K562 (cell line): ENCODE measurements at regions not wholly inside any gene's neighbourhood (a gene's known extent, or its start where the extent isn't known, plus 50 kb on each side); places are given as distances from the start of the nearest gene placed in this dataset.

Experiments
- ATAC-seq: fragments of 200-7000 bp; cut with Tn5 transposase; 3 replicates; pipeline ENCODE4 v1.9.1; 2020; ENCODE audit warnings: moderate library complexity
- BruUV-seq: library from RNA; stranded (reverse); fragments of 400-500 nt; replicated peaks from 2 replicates; lab custom pipeline; 2021; lab: Mats Ljungman, UMichigan
- CTCF ChIA-PET: fragments of 300-600 bp; formaldehyde crosslinking; extraction: SDS; loops from one replicate; lab custom pipeline; 2021; ENCODE audit warnings: low intra/inter-chr PET ratio; lab: Yijun Ruan, JAX
- POLR2A ChIA-PET: fragments of 300-600, 350-650 bp; sonication (Branson Sonifier 250); formaldehyde crosslinking; extraction: SDS; loops from one replicate; lab custom pipeline; 2021; ENCODE audit warnings: antibody characterized with exemption, inconsistent platforms; lab: Yijun Ruan, JAX
- DNase-seq, 4 experiments: peaks; one replicate each; pipeline versions ENCODE4 v3.0.0 to v3.0.0-alpha.2; 2011 to 2018; ENCODE audit warnings: low spot score in 3 of 4, mixed read lengths in 3 of 4; ENCODE audit errors: extremely low read depth in 1 of 4
- FAIRE-seq: peaks from 2 replicates; lab custom pipeline; 2011; peaks lifted over from hg19 to GRCh38; lab: Jason Lieb, UNC
- H2AFZ ChIP-seq: 2 replicates; pipeline ENCODE4 v1.6.0; 2011; ENCODE audit warnings: low read depth, low read length, control low read depth, inconsistent platforms
- H3K27ac ChIP-seq: fragments of 200-600 bp; 3 replicates; pipeline ENCODE4 v1.8.0; 2011; ENCODE audit warnings: low read depth, mild to moderate bottlenecking, control low read depth, inconsistent platforms, low read length, moderate library complexity, mixed read lengths; ENCODE audit errors: extremely low read depth
- H3K27me3 ChIP-seq, 2 experiments: fragments of 300-600 bp in 1 of 2; 2 replicates in 1 of 2; 3 replicates in 1 of 2; pipeline versions ENCODE4 v1.6.0 to v1.8.0; 2011; ENCODE audit warnings: inconsistent platforms in 2 of 2, low read length in 2 of 2, mild to moderate bottlenecking in 1 of 2, mixed read lengths in 1 of 2, moderate library complexity in 1 of 2; ENCODE audit not compliant: control insufficient read depth in 2 of 2, insufficient read depth in 2 of 2
- H3K36me3 ChIP-seq: fragments of 300-600 bp; 3 replicates; pipeline ENCODE4 v1.8.0; 2011; ENCODE audit warnings: mild to moderate bottlenecking, low read length, inconsistent platforms; ENCODE audit not compliant: control insufficient read depth, insufficient read depth
- H3K4me1 ChIP-seq, 2 experiments: fragments of 200-600 bp in 1 of 2; replicated peaks in 1 of 2; 2 replicates in 1 of 2; 3 replicates in 1 of 2; pipeline versions ENCODE4 v1.5.1 to v1.8.0; 2011; ENCODE audit warnings: inconsistent platforms in 2 of 2, low read length in 2 of 2, mild to moderate bottlenecking in 1 of 2, mixed read lengths in 1 of 2, moderate library complexity in 1 of 2; ENCODE audit not compliant: control insufficient read depth in 2 of 2, insufficient read depth in 2 of 2
- H3K4me2 ChIP-seq: 2 replicates; pipeline ENCODE4 v1.6.1; 2011; ENCODE audit warnings: low read length, control low read depth, inconsistent platforms, mixed read lengths; ENCODE audit not compliant: insufficient read depth
- H3K4me3 ChIP-seq: fragments of 200-600 bp; sonication (generic), shearing (Covaris generic); 2 replicates; pipeline ENCODE4 v1.5.1; 2016; ENCODE audit warnings: control low read depth, inconsistent platforms
- H3K79me2 ChIP-seq: fragments of 200-600 bp; 3 replicates; pipeline ENCODE4 v1.8.0; 2011; ENCODE audit warnings: low read length, inconsistent platforms; ENCODE audit not compliant: control insufficient read depth, insufficient read depth
- H3K9ac ChIP-seq, 2 experiments: 2 replicates each; pipeline versions ENCODE4 v1.6.0 to v1.6.1; 2011; ENCODE audit warnings: low read depth in 2 of 2, low read length in 2 of 2, control low read depth in 1 of 2, inconsistent platforms in 1 of 2, mild to moderate bottlenecking in 1 of 2, mixed read lengths in 1 of 2; ENCODE audit not compliant: insufficient read depth in 1 of 2
- H3K9me1 ChIP-seq: one replicate; pipeline ENCODE4 v1.6.0; 2011; ENCODE audit warnings: inconsistent platforms, mild to moderate bottlenecking, low read length, moderate library complexity; ENCODE audit not compliant: control insufficient read depth, insufficient read depth
- H3K9me3 ChIP-seq: replicated peaks from 2 replicates; pipeline ENCODE4 v1.5.1; 2011; ENCODE audit warnings: low read depth, low read length, inconsistent platforms; ENCODE audit not compliant: control insufficient read depth, insufficient read depth
- H4K20me1 ChIP-seq: replicated peaks from 2 replicates; pipeline ENCODE4 v1.6.1; 2011; ENCODE audit warnings: low read length, inconsistent platforms, mixed read lengths; ENCODE audit not compliant: control insufficient read depth, insufficient read depth
- ARID1B ChIP-seq: fragments of 450-650 bp; IDR thresholded peaks from 2 replicates; pipeline ENCODE4 v1.6.1; 2016; ENCODE audit warnings: antibody characterized with exemption, mild to moderate bottlenecking, inconsistent platforms
- BRF1 ChIP-seq: IDR thresholded peaks from 3 replicates; pipeline ENCODE4 v1.6.1; 2011; ENCODE audit warnings: borderline replicate concordance, mild to moderate bottlenecking; ENCODE audit not compliant: insufficient read length; ENCODE audit errors: extremely low read depth
- CBFA2T2 ChIP-seq: fragments of 450-650 bp; conservative IDR thresholded peaks from 2 replicates; pipeline ENCODE4 v1.6.1; 2017; ENCODE audit warnings: mild to moderate bottlenecking
- KLF10 ChIP-seq: fragments of 250-450 bp; sonication (Bioruptor Pico); IDR thresholded peaks from 2 replicates; pipeline ENCODE4 v1.6.1; 2021; ENCODE audit warnings: matching md5 sums
- MTF1 ChIP-seq: fragments of 250-450 bp; sonication (Bioruptor Pico); IDR thresholded peaks from 2 replicates; pipeline ENCODE4 v1.9.0; 2021; ENCODE audit warnings: moderate library complexity, mild to moderate bottlenecking, inconsistent platforms, borderline replicate concordance
- MYC ChIP-seq, 2 experiments: fragments of 250-450 bp in 1 of 2; sonication (Bioruptor Pico) in 1 of 2; IDR thresholded peaks; 2 replicates each; pipeline versions ENCODE4 v1.5.1 to v1.6.1; 2012 to 2021; ENCODE audit warnings: low read depth in 2 of 2, borderline replicate concordance in 1 of 2, improper control_type of control experiment in 1 of 2, low read length in 1 of 2, mild to moderate bottlenecking in 1 of 2, moderate library complexity in 1 of 2
- RREB1 ChIP-seq: fragments of 250-450 bp; sonication (Bioruptor Pico); IDR thresholded peaks from 2 replicates; pipeline ENCODE4 v1.4.0; 2020
- SIN3A ChIP-seq, 2 experiments: fragments of 150-350 bp in 1 of 2; IDR thresholded peaks; 2 replicates each; pipeline ENCODE4 v1.6.1; 2011 to 2016; ENCODE audit warnings: borderline replicate concordance in 2 of 2, low read depth in 2 of 2, low read length in 2 of 2, mild to moderate bottlenecking in 2 of 2, moderate library complexity in 2 of 2; ENCODE audit not compliant: control insufficient read depth in 1 of 2
- SMARCA4 ChIP-seq: fragments of 450-650 bp; IDR thresholded peaks from 2 replicates; pipeline ENCODE4 v1.6.1; 2016
- ZBTB34 ChIP-seq: fragments of 250-450 bp; sonication (Bioruptor Pico); IDR thresholded peaks from 2 replicates; pipeline ENCODE4 v1.8.0; 2021; ENCODE audit warnings: mild to moderate bottlenecking, moderate library complexity
- ZBTB7A ChIP-seq: IDR thresholded peaks from 2 replicates; pipeline ENCODE4 v1.6.1; 2011; ENCODE audit warnings: low read depth, mild to moderate bottlenecking, low read length, moderate library complexity, borderline replicate concordance; ENCODE audit not compliant: control insufficient read depth
- ZEB2 ChIP-seq: fragments of 450-650 bp; IDR thresholded peaks from 2 replicates; pipeline ENCODE4 v1.6.1; 2016
- ZNF134 ChIP-seq: fragments of 250-450 bp; sonication (Bioruptor Pico); conservative IDR thresholded peaks from 2 replicates; pipeline ENCODE4 v1.4.0; 2020
- ZNF184 ChIP-seq: sonication (generic); formaldehyde crosslinking; IDR thresholded peaks from 2 replicates; pipeline ENCODE4 v1.5.0; 2020; ENCODE audit warnings: missing genetic modification reagents
- ZNF511 ChIP-seq: sonication (generic); formaldehyde crosslinking; IDR thresholded peaks from 2 replicates; pipeline ENCODE4 v1.8.0; 2022; ENCODE audit warnings: mild to moderate bottlenecking, missing genetic modification reagents
- ZNF696 ChIP-seq: fragments of 250-450 bp; sonication (Bioruptor Pico); conservative IDR thresholded peaks from 2 replicates; pipeline ENCODE4 v1.4.0; 2020; ENCODE audit warnings: mild to moderate bottlenecking, moderate library complexity
- WGBS: fragments of 100-300 bp; shearing (Covaris generic); methylation state at CpG from one replicate; pipeline ENCODE4 v1.1.6; 2016; ENCODE audit warnings: low coverage, mixed read lengths; ENCODE audit not compliant: insufficient coverage; ENCODE audit errors: missing lambda C conversion rate; 5-methylcytosine and 5-hydroxymethylcytosine counted together
- in situ Hi-C: fragments of 300-500 bp; cut with MboI; formaldehyde crosslinking; loops from 4 replicates; pipeline ENCODE4 v1.15.0; 2018; ENCODE audit warnings: inconsistent platforms, mixed read lengths
- intact Hi-C: fragments of 100-400 bp; cut with micrococcal nuclease; formaldehyde crosslinking; loops from 2 replicates; pipeline ENCODE4 v1.14.2; 2022

GRCh38 chr9:25119041-25119440 lies 559.2 kb downstream of the TUSC1 start:
- in situ Hi-C loops = no loop called here
- DNase-seq = no peak
- Histone ChIP-seq H2AFZ (no peak overlapping the region), H3K4me3 (no peak overlapping the region)
- no TSS peak for BruUV-seq
- TF ChIP-seq BRF1 = no peak
- TF ChIP-seq MYC (IDR thresholded peaks at IDR 0.05; ENCODE audit: low read depth, low read length) = no peak
- TF ChIP-seq MYC (CRISPR knock-in tag; IDR thresholded peaks at IDR 0.05; ENCODE audit: borderline replicate concordance, low read depth) = no peak
- no peak for TF ChIP-seq KLF10 (CRISPR knock-in tag)
- no peak for TF ChIP-seq ZBTB34 (CRISPR knock-in tag)
- no peak for TF ChIP-seq ARID1B
- TF ChIP-seq CBFA2T2 = no peak
- no peak for TF ChIP-seq ZNF134 (CRISPR knock-in tag)
- TF ChIP-seq ZBTB7A = no peak
- TF ChIP-seq SMARCA4 = no peak
- no peak for TF ChIP-seq ZEB2
- TF ChIP-seq RREB1 (CRISPR knock-in tag) = no peak
- TF ChIP-seq ZNF184 (CRISPR knock-in tag) = no peak
- TF ChIP-seq SIN3A (IDR thresholded peaks at IDR 0.05; ENCODE audit: borderline replicate concordance in 2 of 2, control insufficient read depth in 1 of 2, low read depth in 2 of 2, low read length in 2 of 2) = no peak
- no peak for TF ChIP-seq ZNF511 (CRISPR knock-in tag)
- no peak for TF ChIP-seq MTF1
- no peak for TF ChIP-seq ZNF696 (CRISPR knock-in tag)
- TF ChIP-seq, all 486 proteins: peak for 0
- Histone ChIP-seq H3K27me3 (no peaks in the 10 kb centered on the region), H3K9me3 (no peaks in the 10 kb centered on the region), H3K4me2 (no peak overlapping the region), H3K4me1 (no peaks in the 10 kb centered on the region), H3K27ac (no peak overlapping the region), H3K9ac (no peak overlapping the region), H3K79me2 (no peaks in the 10 kb centered on the region), H3K9me1 (no peaks in the 10 kb centered on the region), H4K20me1 (no peaks in the 10 kb centered on the region), H3K36me3 (no peaks in the 10 kb centered on the region)
- ATAC-seq (no peak), FAIRE-seq (no peak)
- ChIA-PET POLR2A (no interaction called here), CTCF (no interaction called here)
- WGBS = no CpG with 5 or more reads among the region's 3 CpGs
- intact Hi-C loops = no loop called here
